T1000 (cell line): ENCODE measurements at regions not wholly inside any gene's neighbourhood (a gene's known extent, or its start where the extent isn't known, plus 50 kb on each side); places are given as distances from the start of the nearest gene placed in this dataset.
"Not testable (repeated sequence)": the region's sequence is repeated elsewhere in the genome, so short reads cannot be mapped to it uniquely, and the experiment has no call there.

Experiments
- DNase-seq: peaks from one replicate; lab custom pipeline; 2025; ENCODE audit warnings: mixed read lengths; lab: John Stamatoyannopoulos, UW

GRCh38 chr4:102397056-102397455, 51.8 kb upstream of the SLC39A8 start:
- not testable (repeated sequence) for DNase-seq

- no peak for DNase-seq
Measured at GRCh38 chr4:102399021-102399420, 53.7 kb upstream of the SLC39A8 start.

- no peak for DNase-seq
Measured at GRCh38 chr4:102400898-102401297, 55.6 kb upstream of the SLC39A8 start.

GRCh38 chr4:102402223-102402622, 56.9 kb upstream of the SLC39A8 start:
- no peak for DNase-seq

GRCh38 chr4:102403116-102403515, 57.8 kb upstream of the SLC39A8 start:
- DNase-seq = no peak

GRCh38 chr4:102404431-102404969, 59.2 kb upstream of the SLC39A8 start:
- DNase-seq = no peak

GRCh38 chr4:102405821-102406401, 60.6 kb upstream of the SLC39A8 start:
- no peak for DNase-seq

GRCh38 chr4:102410884-102411283, 65.6 kb upstream of the SLC39A8 start:
- DNase-seq = not testable (repeated sequence)

- no peak for DNase-seq
Measured at GRCh38 chr4:102411408-102411807, 66.1 kb upstream of the SLC39A8 start.

- no peak for DNase-seq
Measured at GRCh38 chr4:102416765-102417164, 71.5 kb upstream of the SLC39A8 start.

GRCh38 chr4:102420563-102421398, 75.5 kb upstream of the SLC39A8 start:
- DNase-seq = no peak

GRCh38 chr4:102422843-102423242, 77.6 kb upstream of the SLC39A8 start:
- no peak for DNase-seq

- DNase-seq = no peak
Measured at GRCh38 chr4:102423375-102423774, 77.8 kb upstream of the NFKB1 start.

- no peak for DNase-seq
Measured at GRCh38 chr4:102427371-102427998, 73.7 kb upstream of the NFKB1 start.

- DNase-seq = no peak
Measured at GRCh38 chr4:102428122-102428521, 73.0 kb upstream of the NFKB1 start.

GRCh38 chr4:102429553-102429952, 71.6 kb upstream of the NFKB1 start:
- peak; percentile 52 for DNase-seq

GRCh38 chr4:102430461-102430910, 70.7 kb upstream of the NFKB1 start:
- DNase-seq = no peak

GRCh38 chr4:102431608-102431961, 69.6 kb upstream of the NFKB1 start:
- DNase-seq = no peak

GRCh38 chr4:102437111-102437510, 64.0 kb upstream of the NFKB1 start:
- no peak for DNase-seq

GRCh38 chr4:102438396-102439235, 62.5 kb upstream of the NFKB1 start:
- no peak for DNase-seq

GRCh38 chr4:102439236-102439614, 61.9 kb upstream of the NFKB1 start:
- peak; percentile 20 for DNase-seq

- no peak for DNase-seq
Measured at GRCh38 chr4:102439812-102440211, 61.3 kb upstream of the NFKB1 start.
